ENCODE measurements at regions not wholly inside any gene's neighbourhood (a gene's known extent, or its start where the extent isn't known, plus 50 kb on each side); places are given as distances from the start of the nearest gene placed in this dataset.
"Not testable (repeated sequence)": the region's sequence is repeated elsewhere in the genome, so short reads cannot be mapped to it uniquely, and the experiment has no call there.

DNA sequence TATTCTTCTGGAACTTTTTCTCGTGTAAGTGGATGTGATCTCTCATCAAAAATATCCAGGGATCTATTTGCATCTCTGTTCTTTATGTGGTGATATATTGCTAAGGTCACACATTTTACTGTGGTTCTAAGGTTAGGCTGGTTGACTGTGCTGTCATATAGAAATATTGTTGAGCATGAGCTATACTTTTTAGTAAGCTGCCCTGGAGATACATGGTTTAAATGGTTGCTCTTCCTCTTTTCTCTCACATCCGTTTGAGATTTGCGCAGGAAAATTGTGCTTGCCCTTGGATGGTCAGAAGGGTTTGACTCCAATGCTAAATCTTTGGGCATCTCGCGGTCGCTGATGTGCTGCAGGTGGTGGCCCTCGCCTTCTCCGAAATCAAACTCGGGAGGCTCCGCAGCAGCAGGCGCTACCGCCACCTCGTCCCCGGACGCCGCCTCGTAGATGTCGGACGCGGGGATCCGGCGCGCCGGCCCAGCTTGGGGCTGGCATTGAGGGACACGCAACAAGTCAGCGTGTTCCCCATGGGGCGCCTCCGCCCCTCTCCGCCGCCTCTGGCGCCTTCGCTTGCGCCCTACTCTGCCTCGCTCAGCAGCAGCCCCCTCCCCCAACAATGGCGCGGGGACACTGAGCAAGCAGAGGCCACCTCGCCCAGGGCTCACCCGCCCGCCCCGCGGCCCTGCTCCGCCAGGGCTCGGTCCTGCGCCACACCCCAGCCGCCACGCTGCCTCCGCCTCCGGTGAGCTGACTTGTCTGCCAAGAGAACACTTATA lies 154.5 kb downstream of the MSN start:
- peak; percentile 26 for DNase-seq

GRCh38 chrX:65819983-65820382 lies 152.5 kb downstream of the MSN start:
- DNase-seq: not testable (repeated sequence)

- DNase-seq: no peak
Observed at GRCh38 chrX:65813245-65813644, 145.8 kb downstream of the MSN start.

DNA sequence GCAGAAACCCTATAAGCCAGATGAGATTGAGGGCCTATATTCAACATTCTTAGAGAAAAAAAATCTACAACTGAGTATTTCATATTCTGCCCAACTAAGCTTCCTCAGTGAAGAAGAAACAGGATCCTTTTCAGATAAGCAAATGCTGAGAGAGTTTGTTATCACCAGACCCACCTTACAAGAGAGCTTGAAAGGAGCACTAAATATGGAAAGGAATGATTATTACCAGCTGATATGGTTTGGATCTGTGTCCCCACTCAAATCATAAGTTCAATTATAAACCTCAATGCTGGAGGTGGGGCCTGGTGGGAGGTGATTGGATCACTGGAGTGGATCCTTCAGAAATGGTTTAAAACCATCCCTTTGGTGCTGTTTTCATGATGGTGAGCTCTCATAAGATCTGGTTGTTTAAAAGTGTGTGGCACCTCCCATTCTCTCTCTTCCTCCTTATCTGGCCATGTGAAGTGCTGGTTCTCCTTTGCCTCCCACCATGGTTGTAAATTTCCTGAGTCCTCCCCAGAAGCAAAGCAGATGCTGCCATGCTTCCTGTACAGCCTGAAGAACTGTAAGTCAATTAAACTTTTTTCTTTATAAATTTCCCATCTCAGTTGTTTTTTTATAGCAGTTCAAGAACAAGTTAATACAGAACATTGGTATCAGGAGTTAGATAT lies 144.2 kb downstream of the MSN start:
- DNase-seq: no peak

Data from stimulated activated CD4-positive, alpha-beta T cell treated with anti-CD3 and anti-CD28 coated beads, Interleukin-1b, Interleukin-23, amount 100 ng/mL, for 48 hours (primary cell).